ENCODE measurements at regions not wholly inside any gene's neighbourhood (a gene's known extent, or its start where the extent isn't known, plus 50 kb on each side); places are given as distances from the start of the nearest gene placed in this dataset.

DNA sequence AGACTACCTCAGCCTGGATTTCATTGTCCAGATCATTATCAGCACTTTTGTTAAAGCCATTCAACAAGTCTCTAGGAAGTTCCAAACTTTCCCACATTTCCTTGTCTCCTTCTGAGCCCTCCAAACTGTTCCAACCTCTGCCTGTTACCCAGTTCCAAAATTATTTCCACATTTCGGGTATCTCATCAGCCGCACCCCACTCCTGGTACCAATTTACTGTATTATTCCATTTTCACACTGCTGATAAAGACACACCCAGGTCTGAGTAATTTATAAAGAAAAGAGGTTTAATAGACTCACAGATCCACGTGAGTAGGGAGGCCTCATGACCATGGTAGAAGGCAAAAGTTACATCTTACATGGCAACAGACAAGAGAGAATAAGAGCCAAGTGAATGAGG, 1198.3 kb upstream of the ALCAM start:
- peaks cover 6% of the 10 kb centered on the region for H3K36me3 Mint-ChIP-seq (ENCODE audit: low read depth)
- TF ChIP-seq, protein P1, sequence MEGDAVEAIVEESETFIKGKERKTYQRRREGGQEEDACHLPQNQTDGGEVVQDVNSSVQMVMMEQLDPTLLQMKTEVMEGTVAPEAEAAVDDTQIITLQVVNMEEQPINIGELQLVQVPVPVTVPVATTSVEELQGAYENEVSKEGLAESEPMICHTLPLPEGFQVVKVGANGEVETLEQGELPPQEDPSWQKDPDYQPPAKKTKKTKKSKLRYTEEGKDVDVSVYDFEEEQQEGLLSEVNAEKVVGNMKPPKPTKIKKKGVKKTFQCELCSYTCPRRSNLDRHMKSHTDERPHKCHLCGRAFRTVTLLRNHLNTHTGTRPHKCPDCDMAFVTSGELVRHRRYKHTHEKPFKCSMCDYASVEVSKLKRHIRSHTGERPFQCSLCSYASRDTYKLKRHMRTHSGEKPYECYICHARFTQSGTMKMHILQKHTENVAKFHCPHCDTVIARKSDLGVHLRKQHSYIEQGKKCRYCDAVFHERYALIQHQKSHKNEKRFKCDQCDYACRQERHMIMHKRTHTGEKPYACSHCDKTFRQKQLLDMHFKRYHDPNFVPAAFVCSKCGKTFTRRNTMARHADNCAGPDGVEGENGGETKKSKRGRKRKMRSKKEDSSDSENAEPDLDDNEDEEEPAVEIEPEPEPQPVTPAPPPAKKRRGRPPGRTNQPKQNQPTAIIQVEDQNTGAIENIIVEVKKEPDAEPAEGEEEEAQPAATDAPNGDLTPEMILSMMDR (IDR thresholded peaks at IDR 0.05), result no peak
- no peak overlapping the region for H3K27ac Mint-ChIP-seq (ENCODE audit: unreplicated experiment)
- peaks cover 15% of the 10 kb centered on the region for H3K9me3 Mint-ChIP-seq (ENCODE audit: low read depth)
- no peaks in the 10 kb centered on the region for H3K4me1 Mint-ChIP-seq (ENCODE audit: low read depth)
- no peak overlapping the region for H3K4me3 Mint-ChIP-seq (ENCODE audit: unreplicated experiment)
- H3K27me3 Mint-ChIP-seq (ENCODE audit: low read depth), result no peaks in the 10 kb centered on the region
- DNase-seq (ENCODE audit: low spot score), result no peak

DNA sequence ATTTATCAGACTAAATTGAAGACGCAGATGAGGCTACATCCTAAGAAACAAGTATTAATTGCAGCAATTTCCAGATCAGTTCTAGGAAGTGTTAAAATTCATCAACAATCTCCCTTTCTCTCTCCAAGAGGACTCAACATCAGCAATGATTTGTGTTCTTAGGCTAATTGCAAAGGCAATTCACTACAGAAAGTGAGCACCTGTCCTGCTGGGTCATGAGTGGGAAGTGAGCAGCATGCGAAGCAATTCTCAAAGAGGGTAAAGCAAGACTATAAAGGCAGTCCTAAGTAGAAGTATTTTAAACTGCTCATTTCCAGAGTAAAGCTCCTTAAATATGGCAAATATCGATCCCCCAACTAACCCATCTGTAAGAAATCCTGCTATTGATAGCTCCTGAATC, 1191.0 kb upstream of the ALCAM start:
- H3K36me3 Mint-ChIP-seq (ENCODE audit: low read depth), result no peaks in the 10 kb centered on the region
- no peaks in the 10 kb centered on the region for H3K4me1 Mint-ChIP-seq (ENCODE audit: low read depth)
- DNase-seq (ENCODE audit: low spot score), result no peak
- TF ChIP-seq, protein P1 (IDR thresholded peaks at IDR 0.05), result no peak
- no peaks in the 10 kb centered on the region for H3K27me3 Mint-ChIP-seq (ENCODE audit: low read depth)
- H3K27ac Mint-ChIP-seq (ENCODE audit: unreplicated experiment), result no peak overlapping the region
- H3K4me3 Mint-ChIP-seq (ENCODE audit: unreplicated experiment), result no peak overlapping the region
- H3K9me3 Mint-ChIP-seq (ENCODE audit: low read depth), result no peaks in the 10 kb centered on the region

DNA sequence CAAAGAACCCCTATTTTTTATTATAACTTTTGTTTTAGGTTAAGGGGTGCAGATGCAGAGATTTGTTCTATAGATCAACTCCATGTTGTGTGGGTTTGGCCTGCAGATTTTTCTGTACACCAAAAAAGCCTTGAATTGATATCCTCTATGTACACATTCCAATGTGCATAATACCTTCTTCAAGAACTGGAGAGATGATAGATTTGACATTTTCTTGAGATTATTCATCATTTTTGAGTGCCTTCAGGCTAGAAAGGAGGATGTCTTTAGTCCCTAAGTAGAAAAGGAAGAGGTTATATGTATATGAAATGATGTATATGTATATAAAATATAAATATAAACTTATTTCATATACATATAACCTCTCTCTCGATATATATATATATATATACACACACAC, 1190.0 kb upstream of the ALCAM start:
- TF ChIP-seq, protein P1 (IDR thresholded peaks at IDR 0.05), result no peak
- Mint-ChIP-seq H3K9me3 (ENCODE audit: low read depth) (no peaks in the 10 kb centered on the region), H3K36me3 (ENCODE audit: low read depth) (no peaks in the 10 kb centered on the region), H3K27me3 (ENCODE audit: low read depth) (no peaks in the 10 kb centered on the region), H3K27ac (ENCODE audit: unreplicated experiment) (no peak overlapping the region), H3K4me1 (ENCODE audit: low read depth) (no peaks in the 10 kb centered on the region), H3K4me3 (ENCODE audit: unreplicated experiment) (no peak overlapping the region)
- no peak for DNase-seq (ENCODE audit: low spot score)

DNA sequence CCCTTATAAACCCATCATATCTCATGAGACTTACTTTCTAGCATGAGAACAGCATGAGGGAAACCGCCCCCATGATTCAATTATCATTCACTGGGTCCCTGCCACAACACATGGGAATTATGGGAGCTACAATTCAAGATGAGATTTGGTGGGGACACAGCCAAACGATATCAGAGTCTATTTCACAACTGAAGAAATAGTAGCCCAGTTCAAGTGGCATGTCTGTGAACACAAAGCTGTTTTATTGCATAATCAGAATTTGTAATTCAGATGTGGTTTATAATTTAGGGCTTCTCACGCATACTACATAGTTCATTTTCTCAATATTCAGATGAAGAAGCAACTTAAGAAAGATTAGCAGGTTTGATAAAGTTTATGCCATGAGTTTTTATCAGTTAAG, 1188.0 kb upstream of the ALCAM start:
- H3K27ac Mint-ChIP-seq (ENCODE audit: unreplicated experiment), result no peak overlapping the region
- H3K9me3 Mint-ChIP-seq (ENCODE audit: low read depth), result no peaks in the 10 kb centered on the region
- H3K27me3 Mint-ChIP-seq (ENCODE audit: low read depth), result no peaks in the 10 kb centered on the region
- DNase-seq (ENCODE audit: low spot score), result no peak
- no peaks in the 10 kb centered on the region for H3K36me3 Mint-ChIP-seq (ENCODE audit: low read depth)
- no peak overlapping the region for H3K4me3 Mint-ChIP-seq (ENCODE audit: unreplicated experiment)
- TF ChIP-seq, protein P1 (IDR thresholded peaks at IDR 0.05), result no peak
- peaks cover 11% of the 10 kb centered on the region for H3K4me1 Mint-ChIP-seq (ENCODE audit: low read depth)

DNA sequence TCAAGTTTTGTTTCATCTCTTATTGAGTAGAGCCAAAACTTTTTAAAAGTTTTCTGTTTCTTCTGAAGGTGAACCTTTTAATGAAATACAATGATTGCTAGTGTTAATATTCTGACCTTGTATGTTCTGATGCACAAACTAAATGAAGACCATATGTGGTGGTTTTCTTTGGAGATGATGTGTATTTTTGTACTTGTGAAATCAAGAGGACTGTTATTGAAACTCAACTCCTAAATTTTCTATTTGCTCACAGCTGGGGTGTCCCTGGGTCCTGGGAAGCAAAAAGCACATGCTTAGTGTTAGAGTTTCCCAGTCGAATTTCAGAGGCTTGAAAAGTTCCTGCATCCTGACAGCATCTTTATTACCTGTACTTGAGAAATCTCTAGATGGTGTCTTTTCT, 1185.8 kb upstream of the ALCAM start:
- no peak for DNase-seq (ENCODE audit: low spot score)
- H3K27me3 Mint-ChIP-seq (ENCODE audit: low read depth), result no peaks in the 10 kb centered on the region

More for the DNA sequence above, 1185.8 kb upstream of the ALCAM start:
- TF ChIP-seq, protein P1 (IDR thresholded peaks at IDR 0.05), result no peak
- H3K36me3 Mint-ChIP-seq (ENCODE audit: low read depth), result no peaks in the 10 kb centered on the region
- peaks cover 11% of the 10 kb centered on the region for H3K4me1 Mint-ChIP-seq (ENCODE audit: low read depth)
- no peaks in the 10 kb centered on the region for H3K9me3 Mint-ChIP-seq (ENCODE audit: low read depth)
- no peak overlapping the region for H3K4me3 Mint-ChIP-seq (ENCODE audit: unreplicated experiment)
- H3K27ac Mint-ChIP-seq (ENCODE audit: unreplicated experiment), result no peak overlapping the region
